IMR-90 (cell line): ENCODE measurements at regions not wholly inside any gene's neighbourhood (a gene's known extent, or its start where the extent isn't known, plus 50 kb on each side); places are given as distances from the start of the nearest gene placed in this dataset.

Experiments
- ATAC-seq: fragments of 200-7000 bp; cut with Tn5 transposase; 2 replicates; pipeline ENCODE4 v1.9.1; 2020; ENCODE audit warnings: low read depth, mild to moderate bottlenecking, moderate library complexity
- BruUV-seq: library from RNA; stranded (reverse); fragments of 400-500 nt; replicated peaks from 2 replicates; lab custom pipeline; 2021; lab: Mats Ljungman, UMichigan
- CTCF ChIA-PET: fragments of 300-600 bp; formaldehyde crosslinking; extraction: SDS; loops from one replicate; lab custom pipeline; 2021; ENCODE audit warnings: antibody characterized with exemption; lab: Yijun Ruan, JAX
- POLR2A ChIA-PET: fragments of 300-600 bp; sonication (Branson Sonifier 250); formaldehyde crosslinking; loops from one replicate; lab custom pipeline; 2022; ENCODE audit warnings: antibody characterized with exemption; ENCODE audit not compliant: unreplicated experiment; lab: Charles Lee
- DNase-seq: peaks from one replicate; pipeline ENCODE4 v3.0.0; 2013
- H2AFZ ChIP-seq: replicated peaks from 2 replicates; pipeline ENCODE3; 2013; ENCODE audit warnings: low read length, mild to moderate bottlenecking; ENCODE audit not compliant: poor library complexity
- H2AK5ac ChIP-seq: 2 replicates; pipeline ENCODE4 v1.6.1; 2013; ENCODE audit warnings: low read depth, low read length, inconsistent platforms
- H2AK9ac ChIP-seq: replicated peaks from 2 replicates; pipeline ENCODE3; 2013; ENCODE audit warnings: mild to moderate bottlenecking, low read depth, low read length, moderate library complexity; ENCODE audit not compliant: poor library complexity
- H2BK120ac ChIP-seq: 2 replicates; pipeline ENCODE4 v1.6.1; 2013; ENCODE audit warnings: low read depth, low read length, inconsistent platforms
- H2BK15ac ChIP-seq: 3 replicates; pipeline ENCODE4 v1.6.1; 2013; ENCODE audit warnings: low read depth, low read length, inconsistent platforms
- H2BK20ac ChIP-seq: 2 replicates; pipeline ENCODE4 v1.6.1; 2013; ENCODE audit warnings: low read depth, mild to moderate bottlenecking, inconsistent platforms, low read length, moderate library complexity
- H2BK5ac ChIP-seq: 2 replicates; pipeline ENCODE4 v1.6.1; 2013; ENCODE audit warnings: mild to moderate bottlenecking, low read depth, low read length, inconsistent platforms; ENCODE audit not compliant: poor library complexity, severe bottlenecking
- H3K14ac ChIP-seq: replicated peaks from 2 replicates; pipeline ENCODE4 v1.6.1; 2013; ENCODE audit warnings: low read depth, low read length, inconsistent platforms
- H3K18ac ChIP-seq: 2 replicates; pipeline ENCODE4 v1.6.1; 2013; ENCODE audit warnings: low read depth, low read length, control low read depth
- H3K23ac ChIP-seq: 2 replicates; pipeline ENCODE4 v1.6.1; 2013; ENCODE audit warnings: low read depth, low read length, inconsistent platforms
- H3K27ac ChIP-seq: 2 replicates; pipeline ENCODE4 v1.5.1; 2013; ENCODE audit warnings: mild to moderate bottlenecking, control low read depth, low read length; ENCODE audit not compliant: insufficient read depth
- H3K27me3 ChIP-seq: 2 replicates; pipeline ENCODE4 v1.6.1; 2013; ENCODE audit warnings: low read length; ENCODE audit not compliant: control insufficient read depth, insufficient read depth
- H3K36me3 ChIP-seq: 2 replicates; pipeline ENCODE4 v1.6.1; 2013; ENCODE audit warnings: low read length, mixed read lengths; ENCODE audit not compliant: control insufficient read depth, insufficient read depth
- H3K4ac ChIP-seq: 2 replicates; pipeline ENCODE4 v1.6.1; 2013; ENCODE audit warnings: low read depth, low read length, inconsistent platforms
- H3K4me1 ChIP-seq: 2 replicates; pipeline ENCODE4 v1.6.1; 2013; ENCODE audit warnings: low read length, mixed read lengths; ENCODE audit not compliant: control insufficient read depth, insufficient read depth
- H3K4me2 ChIP-seq: 2 replicates; pipeline ENCODE4 v1.6.1; 2013; ENCODE audit warnings: low read depth, mild to moderate bottlenecking, control low read depth, low read length, moderate library complexity
- H3K4me3 ChIP-seq: 2 replicates; pipeline ENCODE4 v1.5.1; 2013; ENCODE audit warnings: low read depth, mild to moderate bottlenecking, control low read depth, low read length, moderate library complexity; ENCODE audit not compliant: insufficient read depth
- H3K56ac ChIP-seq: 2 replicates; pipeline ENCODE4 v1.6.1; 2013; ENCODE audit warnings: low read length, inconsistent platforms; ENCODE audit not compliant: insufficient read depth; ENCODE audit errors: extremely low read depth
- H3K79me1 ChIP-seq, 2 experiments: 2 replicates each; pipeline ENCODE4 v1.6.1; 2013; ENCODE audit warnings: low read length in 2 of 2, inconsistent platforms in 1 of 2, low read depth in 1 of 2
- H3K9ac ChIP-seq: 2 replicates; pipeline ENCODE4 v1.6.1; 2013; ENCODE audit warnings: low read depth, low read length, control low read depth
- H3K9me1 ChIP-seq: 2 replicates; pipeline ENCODE4 v1.6.1; 2013; ENCODE audit warnings: low read length, inconsistent platforms; ENCODE audit not compliant: insufficient read depth
- H3K9me3 ChIP-seq: 2 replicates; pipeline ENCODE4 v1.6.1; 2013; ENCODE audit warnings: low read length; ENCODE audit not compliant: control insufficient read depth, insufficient read depth
- H4K20me1 ChIP-seq: 2 replicates; pipeline ENCODE4 v1.6.1; 2013; ENCODE audit warnings: low read length, inconsistent platforms; ENCODE audit not compliant: insufficient read depth
- H4K5ac ChIP-seq: 2 replicates; pipeline ENCODE4 v1.6.1; 2013; ENCODE audit warnings: mild to moderate bottlenecking, low read depth, low read length, control low read depth
- H4K8ac ChIP-seq, 2 experiments: 2 replicates each; pipeline ENCODE4 v1.6.1; 2013; ENCODE audit warnings: low read depth in 2 of 2, low read length in 2 of 2, control low read depth in 1 of 2, inconsistent platforms in 1 of 2
- H4K91ac ChIP-seq: 2 replicates; pipeline ENCODE4 v1.6.1; 2013; ENCODE audit warnings: low read depth, low read length, inconsistent platforms; ENCODE audit not compliant: insufficient read depth
- BHLHE40 ChIP-seq: fragments of 150-350 bp; IDR thresholded peaks from 2 replicates; pipeline ENCODE4 v1.6.1; 2016; ENCODE audit warnings: mild to moderate bottlenecking, low read depth, low read length
- CEBPB ChIP-seq: IDR thresholded peaks from 2 replicates; pipeline ENCODE4 v1.6.1; 2012; ENCODE audit warnings: low read depth, low read length, improper control_type of control experiment
- CHD1 ChIP-seq: IDR thresholded peaks from 2 replicates; pipeline ENCODE4 v1.6.1; 2012; ENCODE audit warnings: low read depth, low read length, improper control_type of control experiment
- CTCF ChIP-seq: conservative IDR thresholded peaks from 2 replicates; pipeline ENCODE4 v1.5.1; 2012; ENCODE audit warnings: mild to moderate bottlenecking, low read depth, low read length, improper control_type of control experiment
- ELK1 ChIP-seq: fragments of 150-350 bp; IDR thresholded peaks from 2 replicates; pipeline ENCODE4 v1.6.1; 2016; ENCODE audit warnings: low read depth, mild to moderate bottlenecking, low read length, moderate library complexity, borderline replicate concordance
- FOS ChIP-seq: fragments of 150-350 bp; IDR thresholded peaks from 2 replicates; pipeline ENCODE4 v1.6.1; 2016; ENCODE audit warnings: low read depth, low read length
- MAFK ChIP-seq: IDR thresholded peaks from 2 replicates; pipeline ENCODE4 v1.6.1; 2012; ENCODE audit warnings: low read depth, low read length, improper control_type of control experiment
- MAZ ChIP-seq: IDR thresholded peaks from 2 replicates; pipeline ENCODE4 v1.6.1; 2012; ENCODE audit warnings: low read depth, mild to moderate bottlenecking, low read length, improper control_type of control experiment, moderate library complexity, borderline replicate concordance
- MXI1 ChIP-seq: IDR thresholded peaks from 2 replicates; pipeline ENCODE4 v1.6.1; 2012; ENCODE audit warnings: low read depth, mild to moderate bottlenecking, low read length, moderate library complexity, borderline replicate concordance
- NFE2L2 ChIP-seq: fragments of 150-350 bp; IDR thresholded peaks from 2 replicates; pipeline ENCODE4 v1.6.1; 2016; ENCODE audit warnings: low read depth, mild to moderate bottlenecking, low read length
- POLR2A ChIP-seq: IDR thresholded peaks from 2 replicates; pipeline ENCODE4 v1.6.1; 2012; ENCODE audit warnings: mild to moderate bottlenecking, low read depth, low read length
- RAD21 ChIP-seq: IDR thresholded peaks from 2 replicates; pipeline ENCODE4 v1.6.1; 2012; ENCODE audit warnings: low read length, improper control_type of control experiment
- RCOR1 ChIP-seq: IDR thresholded peaks from 2 replicates; pipeline ENCODE4 v1.6.1; 2012; ENCODE audit warnings: mild to moderate bottlenecking, low read length, improper control_type of control experiment; ENCODE audit not compliant: insufficient replicate concordance
- RFX5 ChIP-seq: IDR thresholded peaks from 2 replicates; pipeline ENCODE4 v1.8.0; 2012; ENCODE audit warnings: low read depth, mild to moderate bottlenecking, low read length, moderate library complexity
- SMC3 ChIP-seq: fragments of 150-350 bp; IDR thresholded peaks from 2 replicates; pipeline ENCODE4 v1.6.1; 2016; ENCODE audit warnings: low read depth, mild to moderate bottlenecking, antibody characterized with exemption, low read length, moderate library complexity
- USF2 ChIP-seq: fragments of 150-350 bp; IDR thresholded peaks from 2 replicates; pipeline ENCODE4 v1.6.1; 2017; ENCODE audit warnings: mild to moderate bottlenecking, antibody characterized with exemption, low read length, low read depth
- WGBS, 2 experiments: methylation state at CpG; one replicate each; pipeline versions ENCODE4 v1.1.5 to v1.1.7; 2013; ENCODE audit warnings: missing lambda C conversion rate in 2 of 2; ENCODE audit not compliant: insufficient read length in 1 of 2; ENCODE audit errors: extremely low coverage in 2 of 2; 5-methylcytosine and 5-hydroxymethylcytosine counted together
- dilution Hi-C: fragments of 300-500 bp; cut with HindIII; formaldehyde crosslinking; loops from one replicate; pipeline ENCODE4 v1.14.3; 2018; ENCODE audit warnings: low sequenced_read_pairs; ENCODE audit not compliant: unreplicated experiment
- in situ Hi-C: fragments of 300-500 bp; cut with MboI; formaldehyde crosslinking; loops from 3 replicates; pipeline ENCODE4 v1.14.3; 2019; ENCODE audit warnings: low sequenced_read_pairs, inconsistent platforms, mixed read lengths
- intact Hi-C: fragments of 100-400 bp; cut with micrococcal nuclease; formaldehyde crosslinking; loops from 2 replicates; pipeline ENCODE4 v1.10.0; 2022

- Histone ChIP-seq H2BK5ac (no peak overlapping the region), H3K14ac (no peak overlapping the region), H3K4me3 (no peak overlapping the region), H3K23ac (no peak overlapping the region), H3K27me3 (no peaks in the 10 kb centered on the region), H3K56ac (no peak overlapping the region), H3K4ac (no peak overlapping the region), H4K8ac (no peak overlapping the region), H2AK9ac (no peak overlapping the region), H3K9me3 (no peaks in the 10 kb centered on the region), H3K4me1 (no peaks in the 10 kb centered on the region), H2BK20ac (no peak overlapping the region), H3K9ac (no peak overlapping the region), H2AK5ac (no peak overlapping the region), H3K27ac (no peak overlapping the region), H2BK120ac (no peak overlapping the region), H3K4me2 (no peak overlapping the region), H3K36me3 (no peaks in the 10 kb centered on the region), H4K5ac (no peak overlapping the region), H3K18ac (no peak overlapping the region), H2BK15ac (no peak overlapping the region), H4K20me1 (no peaks in the 10 kb centered on the region), H4K91ac (no peak overlapping the region), H2AFZ (no peak overlapping the region), H3K9me1 (no peaks in the 10 kb centered on the region), H3K79me1 (no peaks in the 10 kb centered on the region)
- BruUV-seq = no TSS peak
- no peak for DNase-seq
- no peak for ATAC-seq
- WGBS, 2 experiments = no CpG with 5 or more reads among the region's 1 CpG
- in situ Hi-C loops = no loop called here
- dilution Hi-C loops = no loop called here
- TF ChIP-seq SMC3 (no peak), NFE2L2 (no peak), ELK1 (no peak), CHD1 (no peak), RAD21 (no peak), MAZ (no peak), RFX5 (no peak), POLR2A (no peak), BHLHE40 (no peak), FOS (no peak), USF2 (no peak), MAFK (no peak), CEBPB (no peak), CTCF (no peak), RCOR1 (no peak), MXI1 (no peak)
- ChIA-PET POLR2A (no interaction called here), CTCF (no interaction called here)
- intact Hi-C loops = no loop called here
Observed at GRCh38 chr14:85188836-85189235, 341.1 kb upstream of the FLRT2 start.
